Epithelial cell of prostate (primary cell): ENCODE measurements at regions not wholly inside any gene's neighbourhood (a gene's known extent, or its start where the extent isn't known, plus 50 kb on each side); places are given as distances from the start of the nearest gene placed in this dataset.

Source experiments
- DNase-seq: peaks from one replicate; pipeline ENCODE4 v3.0.0-alpha.2; 2011; ENCODE audit warnings: low read depth, low spot score
- H3K27ac ChIP-seq: fragments of 450-650 bp; 2 replicates; pipeline ENCODE4 v1.5.1; 2017; ENCODE audit warnings: mild to moderate bottlenecking

- no peak for DNase-seq
- H3K27ac ChIP-seq: no peak overlapping the region
Observed at GRCh38 chr9:82206490-82206889, 217.9 kb downstream of the SPATA31D1 start.

- no peak overlapping the region for H3K27ac ChIP-seq
Observed at GRCh38 chr9:82206946-82207345, 218.4 kb downstream of the SPATA31D1 start.

GRCh38 chr9:82208741-82209450 lies 220.3 kb downstream of the SPATA31D1 start:
- no peak for DNase-seq
- H3K27ac ChIP-seq: no peak overlapping the region

More at GRCh38 chr9:82206946-82207345, 218.4 kb downstream of the SPATA31D1 start:
- DNase-seq: no peak

DNA sequence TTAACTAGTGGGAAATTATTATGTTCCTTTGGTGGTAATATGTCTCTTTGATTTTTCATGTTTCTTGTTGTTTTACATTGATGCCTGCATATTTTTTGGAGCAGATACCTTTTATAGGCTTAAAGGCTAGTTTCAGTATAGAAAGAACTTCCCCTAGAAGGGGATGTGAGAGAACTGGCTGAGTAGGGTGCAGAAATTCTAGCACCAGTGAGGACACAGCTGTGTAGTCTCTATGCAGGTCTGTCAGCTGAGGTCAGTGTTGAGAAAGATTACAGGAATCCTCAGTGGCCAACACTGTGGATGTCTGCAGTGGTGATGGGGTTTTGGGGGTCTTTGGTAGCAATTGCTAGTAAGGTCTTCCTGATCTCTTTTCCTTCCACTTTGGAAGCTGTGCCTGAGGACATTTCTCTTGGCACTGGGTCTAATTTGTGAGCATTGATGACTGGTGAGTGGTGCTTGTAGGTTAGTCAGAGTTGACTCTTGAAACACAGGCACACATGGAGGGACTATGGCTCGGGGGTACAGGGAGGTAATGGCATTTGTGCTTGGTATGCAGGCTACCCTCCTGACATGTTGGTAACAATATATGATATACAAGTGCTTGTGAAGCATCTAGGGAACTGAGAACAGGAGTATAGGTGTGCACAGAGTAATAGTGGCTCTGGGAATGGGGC lies 221.4 kb downstream of the SPATA31D1 start:
- no peak for DNase-seq

DNA sequence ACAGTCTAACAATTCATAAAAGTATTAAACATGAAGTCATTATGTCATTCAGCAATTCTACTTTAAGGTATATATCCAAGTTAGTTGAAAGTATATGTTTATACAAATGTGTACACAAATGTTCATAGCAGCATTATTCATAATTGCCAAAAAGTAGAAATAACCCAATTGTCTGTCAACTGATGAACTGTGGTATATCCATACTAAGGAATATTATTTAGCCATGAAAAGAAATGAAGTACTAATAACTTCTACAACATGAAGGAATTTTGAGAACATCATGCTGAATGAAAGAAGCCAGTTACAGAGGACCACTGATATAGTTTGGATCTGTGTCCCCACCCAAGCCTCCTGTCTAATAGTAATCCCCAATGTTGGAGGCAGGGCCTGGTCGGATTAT lies 224.3 kb downstream of the SPATA31D1 start:
- no peak overlapping the region for H3K27ac ChIP-seq
- DNase-seq: no peak

More for the DNA sequence above, 221.4 kb downstream of the SPATA31D1 start:
- no peak overlapping the region for H3K27ac ChIP-seq

DNA sequence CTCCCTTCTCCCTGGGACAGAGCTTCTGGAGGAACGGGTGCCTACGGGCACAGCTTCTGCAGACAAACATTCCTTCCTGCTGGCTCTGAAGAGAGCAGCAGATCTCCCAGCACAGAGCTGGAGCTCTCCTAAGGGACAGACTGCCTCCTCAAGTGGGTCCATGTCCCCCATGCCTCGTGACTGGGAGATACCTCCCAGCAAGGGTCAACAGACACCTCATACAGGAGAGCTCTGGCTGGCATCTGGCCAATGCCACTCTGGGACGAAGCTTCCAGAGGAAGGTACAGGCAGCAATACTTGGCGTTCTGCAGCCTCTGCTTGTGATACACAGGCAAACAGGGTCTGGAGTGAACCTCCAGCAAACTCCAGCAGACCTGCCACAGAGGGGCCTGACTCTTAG lies 227.9 kb downstream of the SPATA31D1 start:
- no peak overlapping the region for H3K27ac ChIP-seq
- DNase-seq: no peak

DNA sequence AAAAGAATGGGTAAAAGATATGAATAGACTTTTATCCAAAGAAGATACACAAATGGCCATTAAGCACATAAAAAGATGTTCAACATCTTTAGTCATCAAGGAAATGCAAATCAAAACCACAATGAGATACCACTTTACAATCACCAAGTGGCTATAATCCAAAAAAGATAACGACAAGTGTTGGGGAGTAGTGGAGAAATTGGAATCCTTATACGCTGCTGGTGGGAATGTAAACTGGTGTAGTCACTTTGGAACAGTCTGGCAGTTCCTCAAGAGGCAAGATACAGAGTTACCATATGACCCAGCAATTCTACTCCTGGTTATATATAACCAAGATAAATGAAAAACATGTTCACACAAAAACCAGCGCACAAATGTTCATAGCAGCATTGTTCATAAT lies 234.9 kb downstream of the SPATA31D1 start:
- H3K27ac ChIP-seq: no peak overlapping the region
- no peak for DNase-seq

DNA sequence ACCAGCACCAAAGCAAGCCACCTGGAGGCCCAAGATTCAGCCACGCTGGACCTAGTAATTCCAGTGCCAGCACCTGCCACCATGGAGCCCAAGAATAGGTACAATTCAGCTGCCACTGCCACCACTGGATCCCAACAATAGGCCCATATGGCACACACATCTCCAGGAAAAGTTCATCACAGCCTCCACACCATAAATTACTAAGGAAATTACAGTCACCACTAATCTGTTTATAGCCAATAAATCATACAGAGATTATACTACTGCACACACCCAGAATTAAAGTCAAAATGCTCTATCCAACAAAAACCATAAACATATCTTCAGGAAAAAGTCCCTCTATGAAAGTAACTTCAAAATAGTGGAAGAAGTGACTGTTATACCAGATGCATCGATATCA lies 242.8 kb downstream of the SPATA31D1 start:
- no peak overlapping the region for H3K27ac ChIP-seq
- no peak for DNase-seq

- DNase-seq: no peak
- no peak overlapping the region for H3K27ac ChIP-seq
Observed at GRCh38 chr9:82234160-82234943, 245.8 kb downstream of the SPATA31D1 start.

DNA sequence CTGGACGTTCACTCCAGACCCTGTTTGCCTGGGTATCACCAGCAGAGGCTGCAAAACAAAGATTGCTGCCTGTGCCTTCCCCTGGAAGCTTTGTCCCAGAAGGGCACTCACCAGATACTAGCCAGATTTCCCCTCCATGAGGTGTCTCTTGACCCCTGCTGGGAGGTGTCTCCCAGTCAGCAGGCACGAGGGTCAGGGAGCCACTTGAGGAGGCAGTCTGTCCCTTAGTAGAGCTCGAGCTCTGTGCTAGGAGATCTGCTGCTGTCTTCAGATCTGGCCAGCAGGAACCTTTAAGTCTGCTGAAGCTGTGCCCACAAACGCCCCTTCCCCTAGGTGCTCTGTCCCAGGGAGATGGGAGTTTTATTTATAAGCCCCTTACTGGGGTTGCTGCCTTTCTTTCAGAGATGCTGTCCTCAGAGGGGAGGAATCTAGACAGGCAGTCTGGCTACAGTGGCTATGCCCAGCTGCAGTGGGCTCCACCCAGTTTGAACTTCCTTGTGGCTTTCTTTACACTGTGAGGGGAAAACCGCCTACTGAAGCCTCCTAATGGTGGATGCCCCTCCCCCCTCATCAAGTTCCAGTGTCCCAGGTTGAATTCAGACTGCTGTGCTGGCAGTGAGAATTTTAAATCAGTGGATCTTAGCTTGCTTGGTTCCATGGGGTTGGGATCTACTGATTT lies 253.9 kb downstream of the SPATA31D1 start:
- H3K27ac ChIP-seq: no peak overlapping the region
- DNase-seq: no peak

GRCh38 chr9:82247318-82247717 lies 258.7 kb downstream of the SPATA31D1 start:
- no peak overlapping the region for H3K27ac ChIP-seq
- no peak for DNase-seq

DNA sequence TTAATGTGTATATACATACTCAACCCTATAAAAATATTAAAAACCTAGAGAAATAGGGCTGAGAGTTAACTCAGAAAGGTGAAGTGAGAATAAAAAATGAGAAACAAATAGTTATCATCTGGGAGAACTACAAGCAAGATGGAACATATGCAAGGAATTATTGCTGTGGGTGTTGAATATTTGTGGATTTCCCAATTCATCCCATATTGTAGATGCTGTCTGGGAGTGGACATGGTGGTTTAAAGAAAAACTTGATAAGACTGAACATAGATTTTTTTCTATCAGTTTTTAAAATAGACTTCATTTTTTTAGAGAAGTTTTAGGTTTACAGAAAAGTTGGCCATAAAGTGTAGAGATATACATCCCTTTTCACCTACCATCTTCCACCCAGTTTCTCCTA lies 263.5 kb downstream of the SPATA31D1 start:
- DNase-seq: no peak
- H3K27ac ChIP-seq: no peak overlapping the region

DNA sequence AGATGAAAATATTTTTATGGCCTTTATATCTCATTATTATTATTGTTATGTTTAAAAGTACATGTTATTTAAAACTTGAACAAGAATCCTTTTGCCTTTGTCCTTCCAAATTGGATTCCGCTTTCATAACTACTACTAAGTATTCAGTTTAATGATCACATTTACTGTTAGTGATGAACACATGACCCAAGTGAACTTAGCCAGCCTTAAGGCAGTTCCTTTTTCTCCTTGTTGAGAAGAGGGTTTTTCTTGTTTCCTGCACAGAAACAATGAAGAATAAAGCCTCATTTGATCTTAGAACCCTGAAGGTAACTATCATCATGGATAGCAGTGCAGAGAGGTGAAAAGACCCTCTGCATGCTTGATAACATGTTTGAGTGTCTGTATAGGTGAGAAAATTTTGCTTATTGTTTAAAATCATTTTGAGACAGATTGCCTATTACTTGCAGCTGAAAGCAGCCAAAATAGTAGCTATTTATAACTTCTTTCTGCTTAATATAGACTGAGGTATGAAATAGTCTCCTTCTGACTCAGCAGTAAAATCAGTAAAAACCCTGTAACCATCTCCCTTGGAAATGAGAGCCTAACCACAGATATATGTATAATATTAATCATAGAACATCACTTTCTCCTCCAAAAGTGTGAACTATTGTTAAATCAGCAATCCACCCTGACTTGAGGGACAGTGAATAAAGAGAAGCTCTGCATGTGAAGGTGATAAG lies 266.2 kb downstream of the SPATA31D1 start:
- DNase-seq: no peak
- no peak overlapping the region for H3K27ac ChIP-seq

DNA sequence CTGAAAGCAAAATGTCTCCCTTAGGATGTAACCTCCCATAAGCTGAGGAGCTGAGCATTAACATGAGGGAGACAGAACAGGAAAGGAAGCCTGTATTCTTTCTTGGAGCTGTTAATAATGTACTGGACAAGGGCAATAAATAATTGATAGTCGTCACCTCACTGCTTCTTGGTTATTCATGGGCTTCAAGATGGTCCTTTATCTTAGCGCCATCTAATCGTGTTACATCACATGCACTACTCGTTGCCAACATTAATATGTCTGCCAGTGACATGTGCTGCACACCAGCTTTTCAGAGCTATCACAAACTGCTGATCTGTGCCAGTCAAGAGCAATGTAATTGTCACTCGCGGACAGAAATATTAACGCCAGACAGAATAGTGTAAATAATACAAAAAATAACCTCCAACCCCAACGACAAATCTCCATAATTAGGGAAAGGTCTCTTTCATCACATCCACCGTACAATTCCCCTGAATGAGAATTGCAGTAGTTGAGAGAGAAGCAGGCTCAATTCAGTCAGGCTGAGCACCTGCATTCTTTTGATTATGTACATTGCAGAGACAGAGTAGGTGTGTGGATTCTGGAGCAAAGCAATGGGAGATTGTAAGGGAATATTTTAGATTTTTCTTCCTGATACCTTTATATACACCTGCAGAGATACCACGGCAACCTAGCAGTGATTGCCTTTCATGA lies 267.1 kb downstream of the SPATA31D1 start:
- no peak for DNase-seq

GRCh38 chr9:82260691-82261090 lies 272.1 kb downstream of the SPATA31D1 start:
- H3K27ac ChIP-seq: no peak overlapping the region
- DNase-seq: no peak

More for the DNA sequence above, 267.1 kb downstream of the SPATA31D1 start:
- no peak overlapping the region for H3K27ac ChIP-seq

GRCh38 chr9:82263619-82264018 lies 275.0 kb downstream of the SPATA31D1 start:
- no peak for DNase-seq

GRCh38 chr9:82271106-82271561 lies 282.6 kb downstream of the SPATA31D1 start:
- H3K27ac ChIP-seq: no peak overlapping the region
- peak; percentile 39 for DNase-seq

More at GRCh38 chr9:82263619-82264018, 275.0 kb downstream of the SPATA31D1 start:
- H3K27ac ChIP-seq: no peak overlapping the region

DNA sequence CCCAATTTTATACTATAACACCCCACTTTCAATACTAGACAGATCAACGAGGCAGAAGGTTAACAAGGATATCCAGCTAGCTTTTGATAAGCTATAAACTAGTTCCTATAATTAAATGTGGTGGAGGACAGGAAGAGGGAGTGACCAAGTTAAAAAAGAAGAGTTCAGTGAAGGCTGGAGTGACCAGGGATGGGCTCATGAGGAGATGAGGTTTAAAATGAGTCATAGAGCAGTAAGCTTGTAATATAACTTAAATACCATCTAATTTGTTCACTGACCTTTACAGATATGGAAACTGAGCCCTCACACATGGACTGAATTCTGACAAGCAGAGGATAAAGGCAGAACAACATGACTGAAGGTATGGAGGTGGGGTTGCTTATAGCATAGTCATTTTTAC lies 284.5 kb downstream of the SPATA31D1 start:
- H3K27ac ChIP-seq: no peak overlapping the region
- no peak for DNase-seq

GRCh38 chr9:82275258-82275927 lies 286.8 kb downstream of the SPATA31D1 start:
- H3K27ac ChIP-seq: no peak overlapping the region
- no peak for DNase-seq
